ENCODE measurements at regions not wholly inside any gene's neighbourhood (a gene's known extent, or its start where the extent isn't known, plus 50 kb on each side); places are given as distances from the start of the nearest gene placed in this dataset.
"Not testable (repeated sequence)": the region's sequence is repeated elsewhere in the genome, so short reads cannot be mapped to it uniquely, and the experiment has no call there.

- no peak for DNase-seq
- in situ Hi-C loops (cut with MboI; ENCODE audit: low pct_unique_long_range_greater_than_20kb, low sequenced_read_pairs): no loop called here
Measured at GRCh38 chr21:41581592-41582228, 73.8 kb upstream of the TMPRSS2 start.

- in situ Hi-C loops (cut with MboI; ENCODE audit: low pct_unique_long_range_greater_than_20kb, low sequenced_read_pairs): no loop called here
- DNase-seq: no peak
Measured at GRCh38 chr21:41580758-41581554, 73.0 kb upstream of the TMPRSS2 start.

- DNase-seq: no peak
- in situ Hi-C loops (cut with MboI; ENCODE audit: low pct_unique_long_range_greater_than_20kb, low sequenced_read_pairs): no loop called here
Measured at GRCh38 chr21:41579692-41580091, 71.7 kb upstream of the TMPRSS2 start.

GRCh38 chr21:41578716-41579115 lies 70.8 kb upstream of the TMPRSS2 start:
- DNase-seq: no peak
- in situ Hi-C loops (cut with MboI; ENCODE audit: low pct_unique_long_range_greater_than_20kb, low sequenced_read_pairs): no loop called here

GRCh38 chr21:41578083-41578482 lies 70.1 kb upstream of the TMPRSS2 start:
- in situ Hi-C loops (cut with MboI; ENCODE audit: low pct_unique_long_range_greater_than_20kb, low sequenced_read_pairs): no loop called here
- DNase-seq: no peak

- in situ Hi-C loops (cut with MboI; ENCODE audit: low pct_unique_long_range_greater_than_20kb, low sequenced_read_pairs): no loop called here
- DNase-seq: no peak
Measured at GRCh38 chr21:41576013-41576615, 68.2 kb upstream of the TMPRSS2 start.

GRCh38 chr21:41573902-41574690 lies 66.1 kb upstream of the TMPRSS2 start:
- no peak for DNase-seq
- in situ Hi-C loops (cut with MboI; ENCODE audit: low pct_unique_long_range_greater_than_20kb, low sequenced_read_pairs): no loop called here

- no peak for DNase-seq
- in situ Hi-C loops (cut with MboI; ENCODE audit: low pct_unique_long_range_greater_than_20kb, low sequenced_read_pairs): no loop called here
Measured at GRCh38 chr21:41571938-41572510, 64.1 kb upstream of the TMPRSS2 start.

GRCh38 chr21:41570791-41571355 lies 62.9 kb upstream of the TMPRSS2 start:
- DNase-seq: no peak
- in situ Hi-C loops (cut with MboI; ENCODE audit: low pct_unique_long_range_greater_than_20kb, low sequenced_read_pairs): no loop called here

GRCh38 chr21:41568606-41569385 lies 60.8 kb upstream of the TMPRSS2 start:
- no peak for DNase-seq
- in situ Hi-C loops (cut with MboI; ENCODE audit: low pct_unique_long_range_greater_than_20kb, low sequenced_read_pairs): no loop called here

GRCh38 chr21:41567901-41568510 lies 60.0 kb upstream of the TMPRSS2 start:
- in situ Hi-C loops (cut with MboI; ENCODE audit: low pct_unique_long_range_greater_than_20kb, low sequenced_read_pairs): no loop called here
- DNase-seq: no peak

GRCh38 chr21:41567237-41567636 lies 59.3 kb upstream of the TMPRSS2 start:
- in situ Hi-C loops (cut with MboI; ENCODE audit: low pct_unique_long_range_greater_than_20kb, low sequenced_read_pairs); DNase-seq: not testable (repeated sequence)

- in situ Hi-C loops (cut with MboI; ENCODE audit: low pct_unique_long_range_greater_than_20kb, low sequenced_read_pairs): no loop called here
Measured at GRCh38 chr21:41566500-41567014, 58.6 kb upstream of the TMPRSS2 start.

GRCh38 chr21:41565550-41565949 lies 57.6 kb upstream of the TMPRSS2 start:
- DNase-seq: no peak
- in situ Hi-C loops (cut with MboI; ENCODE audit: low pct_unique_long_range_greater_than_20kb, low sequenced_read_pairs): no loop called here

More at GRCh38 chr21:41566500-41567014, 58.6 kb upstream of the TMPRSS2 start:
- DNase-seq: no peak

GRCh38 chr21:41564871-41565274 lies 56.9 kb upstream of the TMPRSS2 start:
- in situ Hi-C loops (cut with MboI; ENCODE audit: low pct_unique_long_range_greater_than_20kb, low sequenced_read_pairs): no loop called here
- DNase-seq: no peak

GRCh38 chr21:41562101-41563000 lies 54.4 kb upstream of the TMPRSS2 start:
- DNase-seq: no peak
- in situ Hi-C loops (cut with MboI; ENCODE audit: low pct_unique_long_range_greater_than_20kb, low sequenced_read_pairs): no loop called here

GRCh38 chr21:41561701-41562100 lies 53.7 kb upstream of the TMPRSS2 start:
- in situ Hi-C loops (cut with MboI; ENCODE audit: low pct_unique_long_range_greater_than_20kb, low sequenced_read_pairs): no loop called here
- DNase-seq: no peak

Measured in KBM-7 (cell line).